ENCODE measurements at regions not wholly inside any gene's neighbourhood (a gene's known extent, or its start where the extent isn't known, plus 50 kb on each side); places are given as distances from the start of the nearest gene placed in this dataset.

- TF ChIP-seq, protein P1, sequence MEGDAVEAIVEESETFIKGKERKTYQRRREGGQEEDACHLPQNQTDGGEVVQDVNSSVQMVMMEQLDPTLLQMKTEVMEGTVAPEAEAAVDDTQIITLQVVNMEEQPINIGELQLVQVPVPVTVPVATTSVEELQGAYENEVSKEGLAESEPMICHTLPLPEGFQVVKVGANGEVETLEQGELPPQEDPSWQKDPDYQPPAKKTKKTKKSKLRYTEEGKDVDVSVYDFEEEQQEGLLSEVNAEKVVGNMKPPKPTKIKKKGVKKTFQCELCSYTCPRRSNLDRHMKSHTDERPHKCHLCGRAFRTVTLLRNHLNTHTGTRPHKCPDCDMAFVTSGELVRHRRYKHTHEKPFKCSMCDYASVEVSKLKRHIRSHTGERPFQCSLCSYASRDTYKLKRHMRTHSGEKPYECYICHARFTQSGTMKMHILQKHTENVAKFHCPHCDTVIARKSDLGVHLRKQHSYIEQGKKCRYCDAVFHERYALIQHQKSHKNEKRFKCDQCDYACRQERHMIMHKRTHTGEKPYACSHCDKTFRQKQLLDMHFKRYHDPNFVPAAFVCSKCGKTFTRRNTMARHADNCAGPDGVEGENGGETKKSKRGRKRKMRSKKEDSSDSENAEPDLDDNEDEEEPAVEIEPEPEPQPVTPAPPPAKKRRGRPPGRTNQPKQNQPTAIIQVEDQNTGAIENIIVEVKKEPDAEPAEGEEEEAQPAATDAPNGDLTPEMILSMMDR (conservative IDR thresholded peaks at IDR 0.05; ENCODE audit: low read depth, low read length), result no peak
- TF ChIP-seq RCOR1 (IDR thresholded peaks at IDR 0.05; ENCODE audit: insufficient replicate concordance, low read length), result no peak
- TF ChIP-seq RAD21 (IDR thresholded peaks at IDR 0.05; ENCODE audit: low read length), result no peak
- no peak for TF ChIP-seq BHLHE40 (IDR thresholded peaks at IDR 0.05; ENCODE audit: low read depth, low read length)
Observed at GRCh38 chr9:29126783-29127182, 1553.5 kb upstream of the C9orf72 start.
